ENCODE measurements at regions not wholly inside any gene's neighbourhood (a gene's known extent, or its start where the extent isn't known, plus 50 kb on each side); places are given as distances from the start of the nearest gene placed in this dataset.

GRCh38 chr1:113219377-113219776 is 146.4 kb downstream of the LRIG2 start:
- TF ChIP-seq CTCF (IDR thresholded peaks at IDR 0.05) (peak in 3 of 6 experiments; percentile 22 to 26 (median 25)), POLR2A (IDR thresholded peaks at IDR 0.05) (no peak)

Data from Peyer's patch (tissue), 4 donors.